ENCODE measurements at regions not wholly inside any gene's neighbourhood (a gene's known extent, or its start where the extent isn't known, plus 50 kb on each side); places are given as distances from the start of the nearest gene placed in this dataset.

DNA sequence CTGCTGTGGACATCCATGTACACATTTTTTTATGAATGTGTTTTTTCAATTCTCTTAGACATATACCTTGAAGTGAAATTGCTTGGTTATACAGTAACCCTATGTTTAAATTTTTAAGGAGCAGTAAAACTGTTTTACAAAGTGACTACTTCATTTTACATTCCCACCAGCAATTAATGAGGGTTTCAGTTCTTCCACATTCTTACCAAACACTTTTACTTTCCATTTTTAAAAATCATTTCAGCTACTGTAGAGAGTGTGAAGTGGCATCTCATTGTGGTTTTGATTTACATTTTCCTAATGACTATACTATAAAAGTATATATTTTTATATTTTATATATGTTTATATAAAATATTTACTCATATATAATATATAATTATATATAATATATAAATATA lies 1221.5 kb downstream of the PLA2G4A start:
- no peak overlapping the region for H2AFZ ChIP-seq
- intact Hi-C loops (cut with micrococcal nuclease; ENCODE audit: unreplicated experiment), result no loop called here
- H3K9me3 ChIP-seq (ENCODE audit: insufficient read depth, low read depth), result no peaks in the 10 kb centered on the region
- H3K27me3 ChIP-seq (ENCODE audit: insufficient read depth, low read depth), result no peaks in the 10 kb centered on the region
- BruUV-seq (replicated peaks), result no TSS peak
- H3K27ac ChIP-seq, result no peak overlapping the region
- DNase-seq, result no peak
- H3F3A ChIP-seq (ENCODE audit: insufficient read depth, low read depth), result no peaks in the 10 kb centered on the region
- no peak for TF ChIP-seq CTCF (conservative IDR thresholded peaks at IDR 0.05)
- TF ChIP-seq EZH2 (IDR thresholded peaks at IDR 0.05; ENCODE audit: low read depth), result no peak
- H3K79me2 ChIP-seq (ENCODE audit: low read depth), result no peaks in the 10 kb centered on the region
- no peaks in the 10 kb centered on the region for H4K20me1 ChIP-seq (ENCODE audit: insufficient read depth)
- CTCF ChIA-PET, result no interaction called here
- H3K4me1 ChIP-seq (replicated peaks; ENCODE audit: insufficient read depth), result no peaks in the 10 kb centered on the region
- H3K4me3 ChIP-seq, result no peak overlapping the region
- no peaks in the 10 kb centered on the region for H3K9me2 ChIP-seq (ENCODE audit: insufficient read depth)
- H3K4me2 ChIP-seq, result no peak overlapping the region
- POLR2A ChIA-PET (ENCODE audit: unreplicated experiment), result no interaction called here
- no peaks in the 10 kb centered on the region for H3K36me3 ChIP-seq (ENCODE audit: low read depth)

GRCh38 chr1:188056011-188056410 lies 1227.3 kb downstream of the PLA2G4A start:
- Histone ChIP-seq H3K36me3 (ENCODE audit: low read depth) (no peaks in the 10 kb centered on the region), H2AFZ (no peak overlapping the region), H3K4me1 (replicated peaks; ENCODE audit: insufficient read depth) (no peaks in the 10 kb centered on the region), H3K27ac (no peak overlapping the region), H3K4me3 (no peak overlapping the region), H3K79me2 (ENCODE audit: low read depth) (no peaks in the 10 kb centered on the region), H4K20me1 (ENCODE audit: insufficient read depth) (no peaks in the 10 kb centered on the region), H3K27me3 (ENCODE audit: insufficient read depth, low read depth) (no peaks in the 10 kb centered on the region), H3K9me3 (ENCODE audit: insufficient read depth, low read depth) (no peaks in the 10 kb centered on the region), H3F3A (ENCODE audit: insufficient read depth, low read depth) (no peaks in the 10 kb centered on the region), H3K4me2 (no peak overlapping the region), H3K9me2 (ENCODE audit: insufficient read depth) (no peaks in the 10 kb centered on the region)
- TF ChIP-seq EZH2 (IDR thresholded peaks at IDR 0.05; ENCODE audit: low read depth), result no peak
- no peak for TF ChIP-seq CTCF (conservative IDR thresholded peaks at IDR 0.05)
- ChIA-PET POLR2A (ENCODE audit: unreplicated experiment) (no interaction called here), CTCF (no interaction called here)
- no TSS peak for BruUV-seq (replicated peaks)
- DNase-seq, result no peak
- intact Hi-C loops (cut with micrococcal nuclease; ENCODE audit: unreplicated experiment), result no loop called here

DNA sequence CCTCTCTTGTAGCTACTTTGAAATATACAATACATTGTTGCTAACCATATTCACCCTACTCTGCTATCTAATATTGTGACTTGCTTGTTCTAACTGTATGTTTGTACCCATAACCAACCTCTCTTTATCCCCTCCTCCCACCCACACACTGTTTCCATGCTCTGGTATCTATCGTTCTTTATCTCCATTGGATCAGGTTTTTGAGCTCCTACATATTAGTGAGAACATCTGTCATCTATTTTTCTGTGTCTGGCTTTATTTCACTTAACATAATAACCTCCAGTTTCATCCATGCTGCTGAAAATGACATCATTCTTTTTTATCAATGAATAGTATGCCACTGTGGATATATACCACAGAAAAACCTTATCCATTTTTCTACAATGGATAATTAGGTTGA lies 1230.1 kb downstream of the PLA2G4A start:
- POLR2A ChIA-PET (ENCODE audit: unreplicated experiment), result no interaction called here

More for the DNA sequence above, 1230.1 kb downstream of the PLA2G4A start:
- Histone ChIP-seq H3K27ac (no peak overlapping the region), H2AFZ (no peak overlapping the region), H3K4me2 (no peak overlapping the region), H3K79me2 (ENCODE audit: low read depth) (no peaks in the 10 kb centered on the region), H3K36me3 (ENCODE audit: low read depth) (no peaks in the 10 kb centered on the region), H4K20me1 (ENCODE audit: insufficient read depth) (no peaks in the 10 kb centered on the region), H3K9me3 (ENCODE audit: insufficient read depth, low read depth) (no peaks in the 10 kb centered on the region), H3K4me1 (replicated peaks; ENCODE audit: insufficient read depth) (no peaks in the 10 kb centered on the region), H3K27me3 (ENCODE audit: insufficient read depth, low read depth) (no peaks in the 10 kb centered on the region), H3K4me3 (no peak overlapping the region), H3K9me2 (ENCODE audit: insufficient read depth) (no peaks in the 10 kb centered on the region), H3F3A (ENCODE audit: insufficient read depth, low read depth) (no peaks in the 10 kb centered on the region)
- no TSS peak for BruUV-seq (replicated peaks)
- no peak for TF ChIP-seq CTCF (conservative IDR thresholded peaks at IDR 0.05)
- no peak for TF ChIP-seq EZH2 (IDR thresholded peaks at IDR 0.05; ENCODE audit: low read depth)
- DNase-seq, result no peak
- intact Hi-C loops (cut with micrococcal nuclease; ENCODE audit: unreplicated experiment), result no loop called here
- CTCF ChIA-PET, result no interaction called here

All from PC-9 (cell line).